H1 (cell line): ENCODE measurements at regions not wholly inside any gene's neighbourhood (a gene's known extent, or its start where the extent isn't known, plus 50 kb on each side); places are given as distances from the start of the nearest gene placed in this dataset.

ENCODE experiments used
- KDM1A ChIP-seq: fragments of 200-600, 300-600 bp; sonication (generic); IDR thresholded peaks from 2 replicates; pipeline ENCODE4 v1.7.1; 2016; ENCODE audit warnings: mild to moderate bottlenecking, low read length, borderline replicate concordance
- RAD21 ChIP-seq, 2 experiments: IDR thresholded peaks in 1 of 2; conservative IDR thresholded peaks in 1 of 2; 2 replicates each; pipeline ENCODE4 v1.6.1; 2011; ENCODE audit warnings: low read depth in 2 of 2, low read length in 2 of 2, improper control_type of control experiment in 1 of 2, inconsistent platforms in 1 of 2, mild to moderate bottlenecking in 1 of 2, moderate library complexity in 1 of 2

DNA sequence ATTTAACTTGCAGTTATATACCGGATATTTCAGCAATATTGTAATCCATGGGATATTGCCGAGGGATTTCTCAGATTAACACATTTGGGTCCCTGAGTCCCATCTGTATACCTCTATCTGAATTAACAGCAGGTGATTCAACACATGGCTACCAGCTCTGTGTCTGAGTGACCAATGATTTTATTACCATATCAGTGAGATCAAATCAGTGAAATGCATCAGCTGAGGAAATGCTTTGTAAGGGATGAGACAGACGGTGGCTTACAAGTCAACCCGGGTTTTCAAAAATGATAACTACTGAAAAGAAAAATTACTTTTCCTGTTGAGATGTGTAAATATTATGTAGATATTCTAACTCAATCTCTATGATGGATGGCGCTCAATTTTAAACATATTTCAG is 504.1 kb upstream of the PKN2 start:
- TF ChIP-seq RAD21 (IDR thresholded peaks at IDR 0.05 in 1 of 2, conservative IDR thresholded peaks at IDR 0.05 in 1 of 2; ENCODE audit: low read depth in 2 of 2, low read length in 2 of 2) (no peak), KDM1A (no peak)
